HG03139 (cell line): ENCODE measurements at regions not wholly inside any gene's neighbourhood (a gene's known extent, or its start where the extent isn't known, plus 50 kb on each side); places are given as distances from the start of the nearest gene placed in this dataset.
"Not testable (repeated sequence)": the region's sequence is repeated elsewhere in the genome, so short reads cannot be mapped to it uniquely, and the experiment has no call there.

Source experiments
- ATAC-seq: cut with Tn5 transposase; IDR thresholded peaks from one replicate; pipeline ENCODE4 v1.9.1; 2021; ENCODE audit not compliant: unreplicated experiment

GRCh38 chr4:125791896-125792295 lies 477.1 kb downstream of the FAT4 start:
- no peak for ATAC-seq

DNA sequence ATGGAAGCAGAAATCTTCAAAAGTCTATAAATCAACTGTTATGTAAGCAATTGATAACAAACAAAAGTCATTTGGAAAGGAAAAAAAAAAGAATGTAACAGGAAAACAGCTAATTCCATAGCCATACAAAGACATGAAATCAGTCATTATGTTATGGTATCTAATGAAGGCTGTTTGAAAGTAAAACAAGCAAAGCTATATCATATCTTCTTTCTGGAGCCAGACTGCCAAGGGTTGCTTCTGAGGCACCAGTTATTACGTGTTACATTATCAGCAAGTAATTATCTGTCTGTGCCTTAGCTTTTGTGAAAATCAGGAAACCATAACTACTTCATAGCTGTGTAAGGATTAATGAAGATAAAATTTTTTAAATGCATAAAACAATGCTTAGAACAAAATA lies 480.2 kb downstream of the FAT4 start:
- no peak for ATAC-seq

GRCh38 chr4:125796138-125796537 lies 481.4 kb downstream of the FAT4 start:
- ATAC-seq = no peak

DNA sequence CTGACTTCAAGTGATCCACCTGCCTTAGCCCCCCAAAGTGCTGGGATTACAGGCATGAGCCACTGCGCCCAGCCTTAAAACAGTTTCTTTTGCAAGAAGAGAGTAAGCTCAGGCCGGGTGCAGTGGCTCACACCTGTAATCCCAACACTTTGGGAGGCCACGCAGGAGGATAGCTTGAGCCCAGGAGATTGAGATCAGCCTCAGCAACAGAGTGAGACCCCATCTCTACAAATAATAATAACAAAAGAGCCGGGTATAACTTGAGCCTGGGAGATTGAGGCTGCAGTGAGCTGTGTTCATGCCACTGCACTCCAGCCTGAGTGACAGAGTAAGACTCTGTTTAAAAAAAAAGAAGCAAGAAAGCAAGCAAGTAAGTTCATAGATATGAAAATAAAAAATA lies 482.9 kb downstream of the FAT4 start:
- ATAC-seq = not testable (repeated sequence)

- no peak for ATAC-seq
Measured at GRCh38 chr4:125801373-125801772, 486.6 kb downstream of the FAT4 start.

DNA sequence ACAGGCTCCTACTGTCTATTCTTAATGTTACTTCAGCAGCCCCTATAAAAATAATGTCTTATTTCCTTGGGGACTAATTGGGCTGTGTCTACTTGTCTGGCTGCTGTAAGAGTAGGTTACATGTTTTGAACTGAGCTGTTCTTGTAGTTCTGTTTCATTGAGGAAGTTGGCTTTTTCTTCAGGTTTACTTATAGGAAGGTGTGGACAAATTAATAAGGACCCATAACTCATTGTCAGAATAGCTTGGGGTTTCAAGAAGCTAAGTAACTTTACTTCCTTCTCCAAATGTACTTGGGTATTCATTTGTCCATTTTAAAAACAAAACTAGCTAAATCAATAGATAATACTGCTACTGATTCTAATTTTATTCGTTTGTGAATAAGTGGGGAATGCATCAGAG lies 487.2 kb downstream of the FAT4 start:
- no peak for ATAC-seq

DNA sequence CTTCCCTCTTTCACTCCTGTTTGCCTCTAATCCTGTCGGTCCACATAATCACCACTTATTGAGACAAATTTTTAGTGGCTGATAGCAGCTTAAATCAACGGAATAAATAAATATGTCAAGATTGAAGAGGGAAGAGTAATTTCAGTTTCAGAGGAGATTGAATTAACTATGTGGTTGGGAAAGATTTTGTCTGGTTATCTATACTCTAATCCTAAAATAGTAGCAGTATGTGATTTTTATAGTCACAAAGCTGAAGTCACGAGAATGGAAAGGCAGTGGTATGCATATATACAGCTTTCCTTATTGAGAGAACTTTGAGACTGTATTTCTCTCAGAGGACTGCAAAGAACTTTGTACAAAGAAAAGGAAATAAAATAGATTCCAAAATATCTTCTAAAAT lies 493.3 kb downstream of the FAT4 start:
- no peak for ATAC-seq

GRCh38 chr4:125808570-125808969 lies 493.8 kb downstream of the FAT4 start:
- no peak for ATAC-seq

DNA sequence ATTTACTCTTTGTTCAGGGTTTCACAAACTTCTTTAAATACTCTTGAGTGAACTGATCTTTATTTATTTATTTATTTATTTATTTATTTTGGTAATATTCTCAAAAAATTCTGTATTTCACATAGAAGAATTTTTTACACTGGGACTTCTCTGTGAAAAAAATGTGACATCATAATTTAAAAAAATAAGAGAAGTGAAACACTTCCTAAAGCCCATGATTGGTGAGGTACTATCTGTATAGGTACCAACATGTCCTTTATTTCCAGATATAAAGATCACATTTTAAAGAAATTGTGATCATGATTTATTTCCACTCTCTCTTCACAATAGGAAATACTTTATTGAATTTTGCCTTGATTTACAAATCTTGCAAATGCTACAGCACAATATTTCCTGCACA lies 497.1 kb downstream of the FAT4 start:
- no peak for ATAC-seq

GRCh38 chr4:125826801-125827695 lies 512.3 kb downstream of the FAT4 start:
- no peak for ATAC-seq

DNA sequence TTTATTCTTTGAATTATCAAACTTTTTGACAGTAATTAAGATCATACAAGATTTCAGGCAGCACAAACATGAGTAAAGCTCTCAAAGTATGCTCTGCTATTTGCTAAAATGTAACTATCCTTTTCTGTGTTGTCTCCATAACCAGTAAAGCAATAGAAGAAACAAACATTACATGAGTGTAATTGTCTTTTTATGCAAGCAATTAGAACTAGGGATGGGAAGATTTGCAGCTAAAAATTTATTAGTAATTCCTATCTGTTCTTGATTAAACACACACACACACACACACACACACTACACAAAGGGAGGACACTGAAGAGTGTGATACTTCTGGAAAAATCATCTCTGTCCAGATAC lies 512.9 kb downstream of the FAT4 start:
- ATAC-seq = no peak

GRCh38 chr4:125828346-125828745 lies 513.6 kb downstream of the FAT4 start:
- ATAC-seq = no peak

- ATAC-seq = no peak
Measured at GRCh38 chr4:125832161-125832560, 517.4 kb downstream of the FAT4 start.

DNA sequence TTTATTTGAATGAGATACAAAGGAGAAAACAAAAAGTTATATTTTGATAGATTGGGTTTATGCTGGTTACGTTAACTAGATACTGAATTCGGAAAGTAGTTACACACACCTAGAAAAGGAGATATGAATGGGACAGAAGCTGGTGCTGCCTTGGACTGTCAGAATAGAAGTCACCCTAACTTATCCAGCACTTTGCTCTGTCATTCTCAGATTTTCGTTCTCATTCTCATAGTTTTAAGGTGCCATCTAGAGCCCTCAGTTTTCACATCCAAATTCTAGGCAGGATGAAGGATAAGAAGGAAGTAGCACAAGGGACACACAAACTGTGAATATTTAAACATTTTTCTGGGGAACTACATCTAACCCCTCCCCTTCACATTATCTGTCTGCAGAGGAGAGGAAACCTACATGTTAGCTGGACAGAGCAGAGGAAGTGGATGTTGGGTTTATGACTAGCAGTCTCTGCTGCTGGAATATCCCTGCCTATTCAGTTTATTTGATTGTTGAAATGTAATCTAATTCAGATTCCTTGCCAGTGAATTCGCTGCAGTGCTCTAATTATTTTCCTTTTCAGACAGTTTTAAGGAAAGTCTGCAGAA lies 521.9 kb downstream of the FAT4 start:
- no peak for ATAC-seq

GRCh38 chr4:125837493-125838201 lies 522.9 kb downstream of the FAT4 start:
- no peak for ATAC-seq

GRCh38 chr4:125838202-125838601 lies 523.4 kb downstream of the FAT4 start:
- no peak for ATAC-seq

DNA sequence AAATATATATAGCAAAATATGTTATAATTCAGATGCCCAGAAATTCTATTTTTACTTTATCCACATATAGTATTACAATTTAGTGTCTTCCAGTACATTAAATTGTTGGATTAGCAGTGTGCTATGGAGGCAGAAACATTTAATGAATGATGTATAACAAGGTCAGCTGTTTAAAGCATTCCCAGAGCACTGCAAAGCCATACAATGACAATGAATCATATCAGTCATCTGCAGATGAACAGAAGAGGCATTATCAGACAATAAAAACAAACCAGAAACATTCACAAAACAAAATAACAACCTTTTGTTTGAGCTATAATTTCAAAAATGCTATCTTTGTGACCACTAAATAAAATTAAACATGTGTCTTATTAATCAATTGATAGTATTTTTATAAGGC lies 524.2 kb downstream of the FAT4 start:
- no peak for ATAC-seq

GRCh38 chr4:125843947-125844346 lies 529.2 kb downstream of the FAT4 start:
- no peak for ATAC-seq

DNA sequence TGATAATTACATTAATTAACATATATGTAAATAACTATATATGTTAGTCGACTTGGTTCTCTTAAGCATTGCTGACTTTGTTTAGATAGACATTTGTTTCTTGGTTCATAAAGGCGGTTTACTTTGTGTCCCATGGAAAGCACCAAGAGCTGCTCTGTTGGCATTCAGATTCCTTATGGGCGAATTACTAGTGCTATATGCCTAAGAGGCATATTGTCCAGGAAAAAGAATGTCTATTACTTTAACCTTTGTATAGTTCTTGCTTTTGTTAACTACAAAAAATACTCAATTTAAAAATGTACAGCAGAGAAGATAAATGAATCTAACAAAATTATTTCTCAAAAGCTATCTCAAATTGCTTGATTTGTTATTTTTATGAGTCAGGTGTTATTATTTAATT lies 532.8 kb downstream of the FAT4 start:
- ATAC-seq = no peak

- ATAC-seq = no peak
Measured at GRCh38 chr4:125849869-125850268, 535.1 kb downstream of the FAT4 start.

DNA sequence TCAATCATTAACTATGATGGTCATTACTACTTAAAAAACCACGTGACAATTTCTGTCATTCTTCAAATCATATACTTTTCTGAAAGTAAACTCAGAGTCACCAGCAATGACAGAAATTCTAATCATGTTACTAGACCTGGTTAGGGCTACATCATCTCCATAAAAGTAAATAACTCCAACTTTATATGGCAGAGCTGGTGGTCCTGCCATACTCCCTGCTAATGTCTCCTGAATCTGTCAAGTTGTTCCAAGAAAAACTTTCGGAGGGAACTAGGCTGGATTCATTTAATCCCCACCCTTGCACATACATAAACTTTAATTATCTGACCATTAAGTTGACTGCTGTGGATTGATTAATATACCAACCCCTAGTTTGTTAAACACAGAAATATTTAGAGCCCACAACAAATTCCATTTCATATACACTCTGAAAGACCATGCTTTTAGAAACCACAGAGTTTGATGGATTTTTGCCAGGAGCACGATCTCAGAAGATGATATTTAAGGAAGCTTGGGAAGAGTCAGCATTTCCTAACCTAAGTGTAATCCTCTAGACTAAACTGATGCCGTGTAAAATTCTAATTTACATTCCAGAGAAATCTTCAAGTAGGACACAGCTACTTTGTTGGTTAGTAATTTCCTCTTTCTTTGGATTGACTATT lies 577.0 kb downstream of the FAT4 start:
- no peak for ATAC-seq

DNA sequence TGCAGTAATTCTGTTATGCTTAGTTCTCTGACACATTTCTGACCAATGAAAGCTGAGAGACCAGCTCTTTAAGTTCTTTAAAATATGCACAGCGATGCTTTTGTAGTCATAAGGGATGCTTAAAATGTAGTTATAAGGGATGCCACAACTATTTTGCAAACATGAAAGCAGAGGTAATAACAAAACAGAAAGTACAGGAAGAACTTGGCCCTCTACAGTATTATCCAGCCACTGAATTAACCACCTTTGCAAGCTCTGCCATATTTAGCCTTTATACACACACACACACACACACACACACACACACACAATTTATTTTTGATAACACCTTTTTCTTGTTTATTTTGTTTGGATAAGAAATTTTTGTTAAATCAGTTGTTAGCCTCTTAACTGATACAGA lies 590.0 kb downstream of the FAT4 start:
- ATAC-seq = no peak
